GM04503 (cell line): ENCODE measurements at regions not wholly inside any gene's neighbourhood (a gene's known extent, or its start where the extent isn't known, plus 50 kb on each side); places are given as distances from the start of the nearest gene placed in this dataset.

Experiments used
- DNase-seq: peaks from one replicate; pipeline ENCODE4 v3.0.0-alpha.2; 2012; ENCODE audit warnings: low read depth

DNA sequence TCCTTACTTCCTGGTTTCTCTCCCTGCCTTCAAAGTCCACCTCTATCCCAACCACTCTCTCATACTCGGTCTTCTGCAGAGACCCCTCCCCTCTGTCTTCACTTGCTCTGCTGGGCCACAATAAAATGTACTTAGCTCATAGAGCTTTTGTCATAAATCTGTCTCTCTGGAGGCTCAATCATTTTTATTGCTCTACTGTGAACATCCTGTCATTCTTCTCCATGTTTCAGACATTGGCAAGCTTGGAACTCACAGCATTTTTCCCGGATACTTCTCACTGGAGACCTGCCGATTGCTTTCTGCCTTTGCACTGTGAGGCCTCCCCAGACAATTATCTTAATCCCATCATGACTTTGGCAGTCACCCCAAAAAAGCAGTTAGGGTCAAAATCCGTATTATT is 192.3 kb upstream of the ZMIZ1 start:
- no peak for DNase-seq

DNA sequence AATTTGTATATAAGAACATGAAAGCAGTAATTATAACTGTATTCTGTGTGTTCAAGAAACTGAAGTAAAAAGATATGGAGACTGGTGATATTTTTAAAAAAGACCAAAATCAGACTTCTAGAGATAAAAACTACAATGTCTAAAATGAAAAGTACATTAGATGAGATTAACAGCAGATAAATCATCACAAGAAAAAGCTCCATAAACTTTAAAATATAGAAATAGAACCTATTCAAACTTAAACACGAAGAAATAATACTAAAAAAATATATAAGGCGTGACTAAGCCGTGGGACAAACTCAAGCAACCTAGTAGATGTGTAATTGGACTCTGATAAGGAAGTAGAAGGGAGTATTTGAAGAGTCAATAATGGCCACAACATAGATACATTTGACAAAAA is 189.1 kb upstream of the ZMIZ1 start:
- no peak for DNase-seq

DNA sequence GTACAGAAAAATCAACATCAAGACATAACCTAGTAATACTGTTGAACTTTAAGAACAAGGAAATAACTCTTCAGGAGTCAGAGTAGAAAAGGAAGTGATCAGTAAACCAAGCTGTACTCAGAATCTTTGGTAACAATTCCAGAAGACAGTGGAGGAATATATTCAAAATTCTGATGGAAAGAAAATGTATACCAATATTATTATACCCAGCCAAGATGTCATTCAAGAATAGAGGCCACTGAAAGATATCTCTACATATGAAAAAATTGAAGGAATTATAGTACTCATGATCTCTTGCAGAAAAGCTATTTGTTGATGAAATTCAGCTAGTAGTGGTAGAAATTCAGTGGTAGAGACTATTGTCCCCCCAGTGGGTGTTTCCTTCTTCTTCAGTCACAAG is 182.6 kb upstream of the ZMIZ1 start:
- DNase-seq: no peak

DNA sequence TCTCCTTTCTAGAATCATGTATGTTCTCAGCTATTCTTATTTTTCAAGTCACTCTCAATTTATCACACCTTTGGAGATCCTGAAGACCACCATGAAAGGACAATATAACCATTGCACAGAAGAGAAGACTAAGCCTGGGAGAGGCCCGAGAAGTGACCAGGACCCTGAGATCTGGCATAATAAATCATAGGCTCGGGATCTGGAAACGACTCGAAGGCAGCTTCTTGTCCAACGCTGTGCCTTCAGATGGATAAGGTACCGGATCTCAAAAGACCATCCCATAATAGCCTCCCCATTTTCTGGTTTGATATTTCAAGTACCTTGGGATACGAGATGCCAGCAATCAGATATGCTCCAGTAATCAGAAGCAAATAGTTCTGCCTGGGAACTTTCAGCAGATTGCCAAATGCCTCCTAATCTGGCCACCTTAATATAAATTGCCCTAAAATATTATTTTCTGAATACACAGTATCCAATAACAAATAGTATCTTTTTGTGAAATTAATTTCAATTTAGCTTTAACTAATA is 179.2 kb upstream of the ZMIZ1 start:
- no peak for DNase-seq

DNA sequence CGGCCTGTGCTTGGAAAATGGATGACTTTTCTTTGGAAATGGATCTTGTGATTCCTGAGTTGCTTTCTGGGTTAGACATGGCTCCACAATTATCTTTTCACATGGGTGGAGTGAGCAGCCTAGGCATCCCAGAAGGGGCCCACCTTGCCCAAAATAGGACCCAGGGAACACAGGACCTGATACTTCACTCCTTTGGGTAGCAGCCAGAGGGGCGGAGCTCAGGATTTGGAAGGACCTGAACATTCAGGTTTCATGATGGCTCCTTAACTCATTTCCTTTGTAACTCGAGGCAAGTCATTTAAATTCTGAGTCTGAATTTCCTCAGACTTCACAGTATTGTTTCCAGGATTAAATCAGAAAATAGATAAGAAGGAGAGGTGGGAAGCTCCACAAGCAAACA is 178.3 kb upstream of the ZMIZ1 start:
- no peak for DNase-seq

DNA sequence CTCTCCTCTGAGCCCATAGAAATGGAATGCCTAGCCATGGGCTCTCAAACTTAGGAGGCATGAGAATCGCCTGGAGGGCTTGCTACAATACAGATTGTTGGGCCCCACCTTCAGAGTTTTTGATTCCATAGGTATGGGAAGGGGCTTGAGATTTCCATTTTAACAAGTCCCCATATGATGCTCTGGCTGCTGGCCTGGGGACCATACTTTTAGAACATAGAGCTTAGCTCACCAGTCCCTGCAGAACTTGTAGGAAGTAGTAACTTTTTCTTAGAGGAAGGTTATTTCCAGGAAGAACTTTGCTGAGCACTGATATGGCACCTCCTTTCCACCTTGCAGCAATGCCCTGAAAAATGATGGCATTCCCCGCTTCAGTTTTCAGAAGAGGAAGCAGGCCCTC is 177.0 kb upstream of the ZMIZ1 start:
- no peak for DNase-seq

DNA sequence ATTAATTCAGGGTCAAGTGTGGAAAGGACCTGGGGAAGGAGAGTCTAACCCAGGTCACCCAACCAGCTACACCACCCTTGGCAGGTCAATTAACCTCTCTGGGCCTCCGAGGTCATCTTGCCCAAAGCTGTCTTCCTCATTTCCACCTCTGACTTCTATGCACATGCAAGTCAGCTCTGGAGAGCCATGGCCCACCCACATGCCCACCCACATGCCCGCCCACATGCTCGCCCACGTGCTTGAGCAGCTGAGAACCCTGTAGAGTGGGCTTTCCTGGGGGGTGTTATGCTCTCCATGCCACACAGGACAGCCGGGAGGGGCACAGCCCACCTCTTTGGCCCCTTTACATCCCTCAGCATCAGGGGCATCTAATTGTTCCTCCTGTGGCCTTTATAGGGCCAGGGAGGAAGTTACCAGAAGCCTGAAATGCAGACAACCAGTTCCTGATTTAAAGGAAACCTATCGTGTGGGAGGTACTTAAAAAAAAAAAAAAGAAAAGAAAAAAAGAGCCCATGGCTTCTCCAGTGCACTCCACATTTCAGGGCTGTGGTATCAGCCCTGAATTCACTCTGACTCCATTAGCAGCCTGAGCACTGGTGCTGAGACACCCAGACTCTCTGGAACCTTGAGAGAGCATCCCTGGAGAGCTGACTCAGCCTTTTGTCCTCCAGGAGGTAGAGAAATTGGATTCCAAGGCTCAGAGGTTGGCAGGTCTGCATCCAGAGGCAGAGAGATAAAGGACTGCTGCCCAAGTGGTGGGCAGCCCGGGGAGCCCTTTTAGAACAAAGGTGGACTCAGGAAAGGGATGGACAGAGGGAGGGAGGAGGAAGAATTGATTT is 176.2 kb upstream of the ZMIZ1 start:
- peak; percentile 10 for DNase-seq

DNA sequence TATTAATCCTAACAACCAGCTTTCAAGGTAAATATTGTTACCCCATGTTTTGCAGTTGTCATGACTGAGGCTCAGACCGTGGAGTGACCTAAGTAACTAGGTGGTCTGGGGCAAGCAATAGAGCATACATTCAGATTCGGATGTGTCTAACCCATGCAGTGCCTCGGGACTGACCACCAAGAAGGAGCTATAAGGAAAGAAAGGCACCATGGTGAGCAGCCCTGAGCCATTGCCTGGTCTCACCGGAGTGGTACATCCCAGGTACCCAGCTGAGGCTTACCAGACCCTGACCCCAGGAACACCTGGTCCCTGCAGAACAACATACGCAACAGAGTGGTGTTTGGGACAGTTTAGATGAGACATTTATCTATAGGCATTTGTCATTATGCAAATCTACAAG is 175.5 kb upstream of the ZMIZ1 start:
- no peak for DNase-seq

DNA sequence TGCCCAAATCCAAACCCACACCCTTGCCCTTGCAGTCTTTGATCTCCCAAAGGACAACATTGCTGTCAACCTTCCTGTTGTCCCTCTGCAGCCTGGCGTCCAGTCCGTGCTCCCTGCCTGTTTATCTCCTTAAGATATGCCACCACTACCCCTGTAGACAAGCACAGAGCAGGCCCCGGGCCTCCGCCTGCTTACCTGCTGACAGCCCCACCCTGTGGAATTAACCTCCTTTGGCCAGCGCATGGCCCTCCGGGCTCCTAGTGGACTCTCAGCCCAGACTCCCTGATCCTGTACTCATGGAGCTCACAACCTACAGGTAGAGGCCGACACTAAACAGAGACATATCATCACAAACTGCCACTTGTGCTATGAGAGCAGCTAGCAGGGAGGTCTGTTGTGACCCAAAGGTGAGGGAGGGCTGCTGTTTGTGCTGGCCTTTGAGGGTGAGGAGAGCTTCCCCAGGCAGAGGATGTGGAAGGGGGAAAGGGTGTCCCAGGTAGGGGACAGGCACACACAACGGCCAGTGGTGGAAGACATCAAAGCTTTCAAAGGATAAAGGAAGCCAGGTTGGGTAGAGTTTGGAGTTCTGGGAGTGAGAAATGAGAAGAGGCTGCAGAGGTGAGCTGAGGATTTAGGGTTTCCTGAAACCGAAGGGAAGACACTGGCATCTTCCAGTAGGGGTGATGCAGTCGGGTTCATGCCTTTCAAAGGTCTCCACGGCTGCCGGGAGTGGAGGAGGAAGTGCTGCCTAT is 174.5 kb upstream of the ZMIZ1 start:
- DNase-seq: no peak

DNA sequence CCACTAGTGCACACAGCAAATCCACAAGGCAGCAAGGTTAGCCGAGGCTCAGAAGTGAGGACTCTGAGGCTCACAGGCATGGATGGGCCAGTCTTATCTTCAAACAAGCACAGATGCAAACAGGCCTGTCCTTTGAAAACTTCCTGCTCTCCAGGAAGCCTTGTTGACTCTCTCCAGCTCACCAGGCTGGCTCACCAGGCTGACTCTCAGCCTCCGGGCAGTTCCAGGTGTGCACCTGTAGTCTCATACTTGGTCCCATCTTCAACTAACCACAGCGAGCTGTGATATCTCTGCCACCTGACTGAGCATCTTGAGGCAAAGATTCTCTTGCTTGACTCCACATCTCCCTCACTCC is 173.9 kb upstream of the ZMIZ1 start:
- DNase-seq: no peak

DNA sequence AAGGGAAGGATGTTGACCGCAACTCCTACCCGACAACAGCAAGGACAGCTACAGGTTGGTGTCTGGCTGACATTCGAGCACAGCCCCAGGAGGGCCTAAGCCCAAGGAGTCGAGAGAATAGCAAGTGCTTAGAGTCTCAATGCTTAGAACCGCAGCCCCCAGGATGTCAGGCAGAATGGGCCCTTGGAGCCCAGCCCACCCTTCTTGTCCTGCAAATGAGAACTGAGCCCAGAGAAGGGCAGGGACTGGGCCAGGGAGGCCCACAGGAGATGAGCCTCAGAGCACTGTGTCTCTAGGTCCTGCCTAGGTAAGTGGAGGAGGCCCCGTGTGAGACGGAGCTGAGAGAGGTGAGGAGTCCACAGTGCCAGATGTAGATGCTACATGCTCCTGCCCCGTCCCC is 173.3 kb upstream of the ZMIZ1 start:
- DNase-seq: no peak

DNA sequence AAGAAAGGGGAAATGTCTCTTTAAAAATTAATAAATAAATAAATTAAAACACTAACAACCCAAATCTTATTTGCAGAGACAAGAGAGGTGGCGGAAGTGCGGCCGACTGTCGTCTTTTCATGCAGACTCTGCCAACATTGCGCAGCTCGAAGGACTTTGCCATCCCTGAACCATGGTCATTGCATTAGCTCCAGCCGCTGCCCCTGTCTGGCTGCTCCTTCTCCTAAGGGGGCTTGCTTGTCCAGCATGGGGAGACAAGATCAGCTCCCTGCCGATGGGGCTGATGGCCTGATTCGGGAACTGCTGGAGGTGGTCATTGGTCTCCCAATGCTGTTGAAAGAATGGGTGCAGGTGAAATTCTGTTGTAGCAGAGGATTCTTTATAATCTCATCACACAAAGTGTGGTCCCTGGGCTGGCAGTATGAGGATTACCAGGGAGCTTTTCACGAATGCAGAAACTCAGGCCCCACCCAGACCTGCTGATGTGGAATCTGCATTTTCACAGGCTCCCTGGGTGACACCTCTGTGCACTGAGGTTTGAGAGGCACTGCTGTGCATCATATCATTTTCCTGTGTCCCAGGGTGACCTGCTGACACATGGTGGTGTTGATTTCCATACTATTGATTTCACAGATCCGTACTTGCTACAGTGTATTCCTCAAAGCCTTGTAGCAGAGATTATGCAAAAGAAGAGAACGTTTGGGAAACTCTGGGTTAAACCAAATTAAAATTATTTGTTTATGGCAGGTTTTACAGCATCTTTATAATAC is 172.4 kb upstream of the ZMIZ1 start:
- no peak for DNase-seq

DNA sequence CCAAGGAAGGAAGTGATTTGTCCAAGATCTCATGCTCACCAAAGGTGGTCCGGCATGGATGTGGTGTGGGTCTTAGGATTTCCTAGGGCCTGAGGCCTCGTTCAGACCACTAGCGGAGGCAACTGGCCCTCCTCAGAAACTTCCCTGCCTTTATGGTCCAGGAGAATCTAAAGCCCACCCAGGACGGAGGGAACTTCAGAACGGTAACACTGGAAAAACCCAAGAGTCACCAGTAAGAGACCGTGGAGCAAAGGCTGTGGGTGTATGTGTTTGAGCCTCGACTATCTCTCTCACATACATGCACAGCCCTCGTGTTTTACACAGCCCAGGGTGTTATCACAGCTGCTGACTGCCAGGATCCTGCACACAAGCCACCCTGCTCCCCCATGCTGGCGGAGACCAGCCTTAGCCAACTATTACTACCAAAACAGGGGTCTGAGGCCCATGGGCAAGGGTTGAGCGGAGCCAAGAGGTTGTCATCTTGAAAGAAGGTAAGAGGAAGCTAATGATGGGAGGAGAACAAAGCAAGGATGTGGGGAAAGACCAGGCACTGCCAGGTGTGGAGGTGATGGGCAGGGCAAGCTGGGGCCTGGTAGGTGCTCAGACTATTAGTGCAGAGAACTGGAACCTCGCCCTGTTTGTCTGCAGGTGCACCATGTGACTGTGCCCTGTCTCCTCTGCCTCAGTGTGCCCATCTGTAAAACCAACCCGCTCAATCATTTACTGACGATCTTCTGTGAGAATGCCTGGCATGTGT is 170.2 kb upstream of the ZMIZ1 start:
- no peak for DNase-seq

DNA sequence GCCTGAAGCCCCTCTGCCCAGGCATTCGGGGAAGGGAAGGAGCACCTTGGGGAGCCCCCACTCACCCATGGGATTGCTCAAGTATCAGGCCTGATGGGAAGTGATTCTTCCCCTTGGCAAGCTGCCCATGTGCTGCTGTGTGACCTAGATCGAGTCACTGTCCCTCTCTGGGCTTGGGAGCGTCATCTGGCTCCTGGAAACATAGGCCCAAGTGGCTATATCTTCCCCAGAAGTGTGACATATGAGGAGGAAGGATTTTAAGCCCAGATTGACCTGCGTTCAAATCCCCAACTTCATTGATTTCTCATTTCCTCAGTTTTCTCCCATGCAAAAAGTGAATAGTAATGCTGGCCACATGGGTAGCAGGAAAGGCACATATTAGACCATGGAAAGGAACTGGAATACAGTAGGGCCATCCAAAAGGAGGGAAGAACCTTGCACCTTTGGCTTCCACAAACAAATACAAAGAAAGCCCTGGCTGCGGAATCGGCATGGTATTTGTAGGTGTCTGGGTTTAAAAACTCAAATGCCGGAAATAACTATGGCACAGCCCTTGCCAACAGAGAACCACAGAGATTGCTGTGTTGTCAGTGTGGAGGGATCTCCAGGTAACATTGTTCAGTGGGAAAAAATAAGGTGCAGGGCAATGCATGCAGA is 169.5 kb upstream of the ZMIZ1 start:
- no peak for DNase-seq

DNA sequence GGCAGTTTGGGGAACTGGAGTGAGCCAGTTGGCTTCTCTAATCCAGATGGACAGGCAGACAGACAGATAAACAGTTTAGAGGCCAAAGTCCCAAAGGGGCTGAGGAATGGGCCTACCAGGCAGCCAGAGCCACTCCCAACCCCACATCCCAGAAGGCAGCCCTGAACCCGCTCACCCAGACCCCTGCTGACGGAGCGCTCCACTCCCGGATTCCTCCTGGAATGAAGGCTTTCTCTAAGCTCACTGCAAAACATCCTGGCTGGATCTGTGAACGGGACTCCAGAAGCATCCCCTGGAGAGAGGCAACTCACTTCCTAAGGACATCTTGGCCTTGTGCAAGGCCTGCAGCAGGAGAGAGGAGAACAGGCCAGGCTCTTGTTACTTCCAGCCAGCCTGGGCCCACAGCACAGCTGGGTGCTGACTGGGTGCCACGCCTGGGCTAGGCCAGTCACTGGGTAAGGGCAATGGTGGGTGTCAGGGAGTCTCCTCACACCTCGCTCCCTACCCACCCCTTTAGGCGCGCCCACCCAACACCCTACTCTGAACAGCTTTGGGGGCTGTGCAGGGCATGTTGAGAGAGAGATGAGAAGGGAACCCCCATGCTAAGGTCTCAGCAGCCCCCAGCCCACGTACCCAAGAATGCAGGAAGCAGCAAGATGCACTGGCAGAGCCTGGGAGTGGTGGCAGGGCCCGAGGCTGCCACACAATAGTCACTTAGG is 168.6 kb upstream of the ZMIZ1 start:
- DNase-seq: no peak

DNA sequence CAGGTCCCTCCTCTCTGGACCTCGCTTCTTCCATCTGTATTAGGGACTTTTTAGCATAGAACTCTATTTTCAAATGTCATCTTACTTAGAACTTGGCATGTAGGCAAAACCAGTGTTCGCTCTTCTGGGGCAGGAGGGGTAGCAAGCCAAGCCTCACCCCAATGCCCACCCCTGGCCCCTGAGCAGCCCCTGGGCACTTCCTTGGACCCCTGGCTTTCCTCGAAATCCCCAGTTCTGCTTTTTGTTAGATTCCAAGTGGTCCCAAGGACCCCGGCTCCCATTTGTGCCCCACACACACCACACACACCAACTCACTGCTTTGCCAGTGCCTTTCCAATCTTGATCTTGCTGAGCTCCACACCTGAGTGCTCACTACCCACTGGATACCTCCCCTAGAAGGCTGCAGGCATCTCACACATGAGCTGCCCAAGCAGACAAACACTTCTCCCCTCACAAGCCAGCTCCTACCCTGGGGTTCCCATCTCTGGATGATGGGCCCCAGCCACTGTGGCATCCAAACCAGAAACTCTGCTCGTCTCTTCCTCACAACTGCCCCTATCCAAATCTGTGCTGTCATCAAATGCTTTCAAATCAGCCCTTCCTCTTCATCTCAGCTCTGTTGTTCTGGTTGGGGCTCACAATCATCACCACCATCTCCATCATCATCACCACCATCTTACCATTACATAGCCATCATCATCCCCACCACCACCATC is 167.9 kb upstream of the ZMIZ1 start:
- no peak for DNase-seq

DNA sequence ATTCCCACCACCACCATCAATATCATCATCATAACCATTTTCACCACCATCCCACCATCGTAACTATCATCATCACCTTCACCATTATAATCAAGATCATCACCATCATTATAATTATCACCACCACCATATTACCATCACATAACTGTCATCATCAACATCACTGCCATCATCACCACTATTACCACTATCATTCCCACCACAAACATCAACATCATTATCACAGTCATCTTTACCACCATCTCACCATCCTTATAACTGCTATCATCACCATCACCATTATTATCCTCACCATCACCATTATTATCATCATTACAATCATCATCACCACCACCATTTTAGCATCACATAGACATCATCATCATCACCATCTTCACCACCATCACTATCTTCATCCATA is 167.1 kb upstream of the ZMIZ1 start:
- DNase-seq: no peak

DNA sequence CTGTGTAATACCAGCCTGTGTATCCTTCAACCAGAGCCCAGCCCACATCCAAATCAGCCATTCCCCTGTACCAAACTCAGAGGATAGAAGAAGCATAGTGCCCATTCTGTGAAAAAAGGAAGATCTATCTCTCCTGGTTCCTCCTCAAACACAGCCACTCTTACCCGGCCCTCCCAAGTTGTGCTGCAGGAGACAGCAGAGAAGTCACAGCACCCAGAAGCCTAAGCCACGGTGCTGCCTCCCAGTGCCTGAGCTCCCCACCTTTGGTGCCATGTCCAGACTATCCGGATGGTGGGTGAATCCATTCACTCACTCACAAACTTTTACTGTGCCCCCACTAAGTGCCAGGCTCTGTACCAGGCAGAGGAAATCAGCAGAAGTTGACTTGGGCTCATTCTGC is 166.0 kb upstream of the ZMIZ1 start:
- DNase-seq: no peak

DNA sequence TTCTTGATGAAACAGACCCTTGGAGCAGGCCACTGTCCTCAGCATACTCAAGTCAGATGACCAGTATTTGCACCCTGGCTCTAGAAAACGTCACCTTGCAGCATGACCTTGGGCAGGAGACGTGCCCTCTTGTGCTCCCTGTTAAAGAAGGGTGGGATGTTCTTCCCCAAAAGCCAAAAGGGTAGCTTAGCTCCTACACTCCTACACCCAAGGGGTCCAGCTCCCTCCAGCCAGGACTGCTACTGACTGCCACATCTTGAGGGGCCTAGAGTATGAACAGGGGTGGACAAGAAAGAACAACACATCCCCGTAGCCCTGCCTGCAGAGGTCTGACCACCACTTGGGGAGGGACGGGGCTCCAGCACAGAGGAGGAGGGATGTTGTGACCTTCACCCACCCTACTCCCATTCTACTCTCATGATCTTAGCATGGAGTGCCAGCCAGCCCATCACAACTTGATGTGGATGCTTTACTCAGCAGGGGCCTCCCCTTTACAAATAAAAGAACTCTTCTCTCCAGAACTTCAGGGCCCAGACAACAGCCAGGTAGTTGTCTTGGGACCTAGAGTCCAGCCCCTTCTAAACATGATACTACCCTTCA is 165.3 kb upstream of the ZMIZ1 start:
- no peak for DNase-seq

DNA sequence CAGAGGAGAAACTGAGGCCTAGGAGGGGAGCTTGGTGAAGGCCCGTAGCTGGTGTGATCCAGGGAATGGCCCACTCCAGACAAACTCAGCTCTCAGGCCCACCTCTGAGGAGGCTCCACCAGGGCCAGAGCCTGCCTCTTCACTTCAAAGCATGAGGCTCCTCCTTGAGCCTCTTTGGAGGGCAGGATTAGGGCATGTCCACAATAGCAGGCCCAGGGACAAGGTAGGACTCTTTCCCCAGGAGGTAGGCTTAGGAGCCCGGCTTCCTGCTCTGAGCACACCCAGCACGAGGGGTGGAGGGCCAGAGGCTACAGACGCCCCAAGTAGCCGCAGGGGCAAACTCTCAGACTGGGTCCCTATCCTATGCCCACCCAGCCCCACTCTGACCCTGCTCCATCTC is 164.6 kb upstream of the ZMIZ1 start:
- DNase-seq: no peak
